D721Med (cell line): ENCODE measurements at regions not wholly inside any gene's neighbourhood (a gene's known extent, or its start where the extent isn't known, plus 50 kb on each side); places are given as distances from the start of the nearest gene placed in this dataset.
"Not testable (repeated sequence)": the region's sequence is repeated elsewhere in the genome, so short reads cannot be mapped to it uniquely, and the experiment has no call there.

ENCODE experiments used
- DNase-seq: peaks from one replicate; pipeline ENCODE4 v3.0.0; 2011; ENCODE audit warnings: low spot score; ENCODE audit not compliant: insufficient read length
- FAIRE-seq: peaks from 2 replicates; lab custom pipeline; 2011; peaks lifted over from hg19 to GRCh38; lab: Jason Lieb, UNC
- TF ChIP-seq, protein P1 (sequence below): IDR thresholded peaks from 2 replicates; pipeline ENCODE4 v1.5.1; 2012; ENCODE audit warnings: mild to moderate bottlenecking, control low read depth; ENCODE audit not compliant: insufficient read depth; ENCODE audit errors: missing control alignments

DNA sequence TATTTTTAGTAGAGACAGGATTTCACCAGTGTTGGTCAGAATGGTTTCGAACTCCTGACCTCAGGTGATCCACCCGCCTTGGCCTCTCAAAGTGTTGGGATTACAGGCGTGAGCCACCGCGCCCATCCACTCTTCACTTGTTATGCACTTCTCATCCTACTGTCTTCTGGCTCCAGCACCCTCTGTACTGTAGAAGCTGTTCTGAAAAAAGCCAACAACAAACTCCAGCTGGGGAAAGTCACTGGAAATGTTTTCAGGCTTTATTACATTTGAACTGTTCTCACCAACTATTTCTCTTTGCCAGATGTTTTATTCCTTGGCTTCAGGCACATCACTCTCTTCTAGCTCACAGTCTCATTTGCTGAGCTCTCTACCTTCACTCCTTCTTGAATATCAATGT, 122.5 kb upstream of the EGR2 start:
- TF ChIP-seq, protein P1, sequence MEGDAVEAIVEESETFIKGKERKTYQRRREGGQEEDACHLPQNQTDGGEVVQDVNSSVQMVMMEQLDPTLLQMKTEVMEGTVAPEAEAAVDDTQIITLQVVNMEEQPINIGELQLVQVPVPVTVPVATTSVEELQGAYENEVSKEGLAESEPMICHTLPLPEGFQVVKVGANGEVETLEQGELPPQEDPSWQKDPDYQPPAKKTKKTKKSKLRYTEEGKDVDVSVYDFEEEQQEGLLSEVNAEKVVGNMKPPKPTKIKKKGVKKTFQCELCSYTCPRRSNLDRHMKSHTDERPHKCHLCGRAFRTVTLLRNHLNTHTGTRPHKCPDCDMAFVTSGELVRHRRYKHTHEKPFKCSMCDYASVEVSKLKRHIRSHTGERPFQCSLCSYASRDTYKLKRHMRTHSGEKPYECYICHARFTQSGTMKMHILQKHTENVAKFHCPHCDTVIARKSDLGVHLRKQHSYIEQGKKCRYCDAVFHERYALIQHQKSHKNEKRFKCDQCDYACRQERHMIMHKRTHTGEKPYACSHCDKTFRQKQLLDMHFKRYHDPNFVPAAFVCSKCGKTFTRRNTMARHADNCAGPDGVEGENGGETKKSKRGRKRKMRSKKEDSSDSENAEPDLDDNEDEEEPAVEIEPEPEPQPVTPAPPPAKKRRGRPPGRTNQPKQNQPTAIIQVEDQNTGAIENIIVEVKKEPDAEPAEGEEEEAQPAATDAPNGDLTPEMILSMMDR = no peak
- DNase-seq (no peak), FAIRE-seq (no peak)

DNA sequence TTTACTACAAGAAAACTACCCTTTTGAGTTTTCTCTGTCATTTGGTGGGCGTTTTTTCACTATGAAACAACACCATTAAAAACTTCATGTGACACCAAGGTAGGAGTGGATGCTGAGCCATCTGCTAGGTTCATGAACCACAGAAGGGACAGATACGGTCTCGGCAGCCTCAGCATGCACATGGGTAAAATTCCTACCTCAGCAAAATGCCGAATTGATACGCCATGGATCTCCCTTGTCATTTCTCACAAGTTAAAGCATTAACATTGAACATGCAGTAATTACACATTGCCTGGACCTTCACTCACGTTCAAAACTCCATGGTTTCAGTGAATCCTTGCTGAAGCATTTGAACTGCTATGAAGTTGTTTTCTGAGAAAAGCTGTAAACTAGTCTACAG, 121.5 kb upstream of the EGR2 start:
- TF ChIP-seq, protein P1 = no peak
- FAIRE-seq (no peak), DNase-seq (no peak)

DNA sequence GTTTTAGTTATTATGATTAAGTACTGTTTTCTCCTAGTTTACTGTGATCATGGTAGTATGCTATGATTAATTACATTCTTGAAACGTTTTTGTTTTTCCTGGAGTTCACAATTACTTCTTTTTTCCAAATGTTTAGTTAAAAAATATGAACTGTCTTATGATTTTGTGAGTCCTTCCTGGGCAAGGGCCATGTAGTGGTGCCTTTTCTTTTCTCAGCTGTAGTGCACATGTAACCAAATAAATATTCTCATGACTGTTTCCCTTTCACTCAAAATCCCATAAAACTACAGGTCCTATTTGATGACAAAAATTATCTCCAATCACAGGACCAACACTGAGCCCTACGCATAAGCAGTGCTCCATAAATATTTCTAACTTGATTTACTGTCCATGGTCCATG, 118.9 kb upstream of the EGR2 start:
- DNase-seq (no peak), FAIRE-seq (no peak)
- TF ChIP-seq, protein P1 = no peak

DNA sequence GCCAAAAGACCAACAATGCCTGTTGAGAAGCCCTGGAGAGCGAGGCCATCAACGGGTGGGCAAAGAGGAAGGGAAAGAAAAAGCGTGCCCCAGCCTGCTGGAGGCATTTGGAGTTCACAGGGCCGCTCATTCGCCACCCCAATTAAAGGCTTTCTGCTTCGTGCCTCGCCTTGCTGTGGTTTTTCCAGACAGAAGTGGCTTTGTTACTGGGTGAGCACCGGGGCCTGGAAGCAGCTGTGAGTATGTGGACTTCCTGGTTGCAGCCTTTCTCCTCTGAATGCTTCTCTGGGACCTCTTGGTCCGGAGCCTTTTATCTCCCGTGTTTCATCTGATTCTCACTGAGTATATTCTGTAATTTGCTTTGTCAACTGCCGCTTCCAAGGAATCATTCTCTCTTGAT, 118.1 kb upstream of the EGR2 start:
- DNase-seq (no peak), FAIRE-seq (no peak)
- TF ChIP-seq, protein P1 = no peak

DNA sequence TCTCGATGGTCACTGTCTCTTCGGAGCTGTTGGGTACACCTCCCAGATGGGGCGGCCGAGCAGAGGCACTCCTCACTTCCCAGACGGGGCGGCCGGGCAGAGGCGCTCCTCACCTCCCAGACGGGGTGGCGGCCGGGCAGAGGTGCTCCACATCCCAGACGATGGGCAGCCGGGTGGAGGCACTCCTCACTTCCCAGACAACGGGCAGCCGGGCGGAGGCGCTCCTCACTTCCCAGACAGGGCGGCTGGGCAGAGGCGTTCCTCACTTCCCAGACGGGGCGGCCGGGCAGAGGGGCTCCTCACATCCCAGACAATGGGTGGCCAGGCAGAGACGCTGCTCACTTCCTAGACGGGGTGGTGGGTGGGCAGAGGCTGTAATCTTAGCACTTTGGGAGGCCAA, 112.6 kb upstream of the EGR2 start:
- not testable (repeated sequence) for DNase-seq, FAIRE-seq

DNA sequence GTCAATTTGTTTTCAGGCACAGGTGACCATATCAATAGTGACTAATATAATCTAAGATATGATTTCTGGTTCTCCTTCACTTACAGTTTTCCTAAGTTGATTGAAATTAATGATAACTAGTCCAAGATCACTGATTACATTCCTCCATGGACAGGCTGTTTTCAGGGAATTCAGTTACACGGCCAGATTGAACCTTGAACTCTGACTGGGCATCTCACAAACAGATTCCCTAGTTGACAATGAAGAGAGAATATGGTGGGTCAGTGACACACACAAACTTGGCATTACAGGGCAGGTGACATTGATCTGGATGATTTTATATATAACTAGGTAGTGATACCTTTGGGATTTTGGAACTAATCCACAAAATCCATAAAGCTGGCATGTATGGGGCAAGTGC, 110.2 kb upstream of the EGR2 start:
- TF ChIP-seq, protein P1 = no peak
- DNase-seq (no peak), FAIRE-seq (no peak)

DNA sequence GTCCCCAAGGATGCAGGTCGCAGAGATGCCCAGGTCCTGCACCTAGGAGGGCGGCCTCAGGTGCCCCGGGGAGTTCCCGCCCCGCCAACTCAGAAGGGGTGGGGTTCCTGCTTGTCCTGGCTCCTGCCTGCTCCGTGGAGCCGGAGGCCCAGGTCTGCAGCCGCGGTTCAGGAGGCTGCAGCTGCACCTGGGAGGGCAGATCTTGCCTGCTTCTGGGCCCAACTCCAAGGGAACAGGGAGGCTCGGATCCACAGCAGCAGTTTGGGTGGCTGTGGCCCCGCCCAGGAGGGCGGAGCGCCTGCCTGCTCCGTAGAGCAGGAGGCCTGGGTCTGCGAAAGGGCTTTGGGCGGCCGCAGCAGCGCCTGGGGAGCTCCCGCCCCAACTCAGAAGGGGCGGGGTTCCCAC, 108.2 kb upstream of the EGR2 start:
- no peak for DNase-seq
- TF ChIP-seq, protein P1 = no peak
- FAIRE-seq = no peak

DNA sequence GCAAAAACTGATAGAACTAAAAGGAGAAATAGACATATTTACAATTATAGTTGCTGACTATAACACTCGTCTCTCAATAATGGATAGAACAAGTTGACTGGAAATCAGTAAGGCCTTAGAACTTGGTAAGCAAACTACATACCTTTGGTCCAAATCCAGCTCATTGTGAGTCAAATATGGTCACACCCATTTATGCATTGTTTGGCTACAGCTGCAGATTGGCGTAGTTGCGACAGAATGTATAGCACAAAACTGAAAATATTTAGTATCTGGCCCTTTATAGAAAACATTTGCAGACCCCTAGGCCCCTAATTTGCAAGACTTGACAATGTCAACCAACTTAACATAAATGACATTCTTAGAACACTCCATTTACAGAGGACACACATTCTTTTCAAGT, 103.6 kb upstream of the EGR2 start:
- no peak for DNase-seq
- no peak for FAIRE-seq
- TF ChIP-seq, protein P1 = no peak
